Adrenal gland (tissue), 9 donors: ENCODE measurements at regions not wholly inside any gene's neighbourhood (a gene's known extent, or its start where the extent isn't known, plus 50 kb on each side); places are given as distances from the start of the nearest gene placed in this dataset.

ENCODE experiments used
- DNase-seq, 7 donors: peaks; one replicate each; pipeline ENCODE4 v3.0.0-alpha.2; 2019 to 2020
- H3K27ac ChIP-seq, 5 donors: fragments of 200-600 bp; sonication (generic) in 4 of 5; 1 replicate in 3 of 5; 2 replicates in 2 of 5; pipeline versions ENCODE4 v1.5.1 to v1.8.0; 2016 to 2020; ENCODE audit warnings: mild to moderate bottlenecking in 1 of 5
- H3K27me3 ChIP-seq: fragments of 200-600 bp; 2 replicates; pipeline ENCODE4 v1.8.0; 2021
- H3K36me3 ChIP-seq, 2 donors: fragments of 200-600 bp; replicated peaks in 1 of 2; 1 replicate in 1 of 2; 2 replicates in 1 of 2; pipeline versions ENCODE4 v1.5.1 to v1.8.0; 2018 to 2022
- H3K4me1 ChIP-seq, 2 donors: fragments of 200-600 bp; replicated peaks in 1 of 2; 1 replicate in 1 of 2; 2 replicates in 1 of 2; pipeline versions ENCODE4 v1.5.1 to v1.8.0; 2018 to 2021
- H3K4me3 ChIP-seq, 4 donors: fragments of 200-600 bp; sonication (generic) in 3 of 4; one replicate each; pipeline ENCODE4 v1.5.1; 2016 to 2018
- H3K9me3 ChIP-seq, 3 donors: fragments of 200-600 bp; sonication (generic) in 1 of 3; replicated peaks in 1 of 3; 1 replicate in 2 of 3; 2 replicates in 1 of 3; pipeline versions ENCODE4 v1.5.1 to v1.8.0; 2016 to 2021
- CTCF ChIP-seq, 6 experiments: fragments of 450-650 bp in 4 of 6; fragments of 200-600 bp in 2 of 6; sonication (generic) in 1 of 6; IDR thresholded peaks; 1 replicate in 5 of 6; 2 replicates in 1 of 6; pipeline versions ENCODE4 v1.5.1 to v1.8.0; 2016 to 2021; ENCODE audit warnings: antibody characterized with exemption in 6 of 6, mild to moderate bottlenecking in 2 of 6, moderate library complexity in 1 of 6
- POLR2A ChIP-seq, 2 donors: fragments of 450-650 bp; IDR thresholded peaks; one replicate each; pipeline ENCODE4 v1.6.1; 2017; ENCODE audit warnings: antibody characterized with exemption in 2 of 2, mild to moderate bottlenecking in 2 of 2, moderate library complexity in 1 of 2
- WGBS, 4 donors: extraction: QIAGEN DNeasy Blood & Tissue Kit in 2 of 4; methylation state at CpG; one replicate each; pipeline versions ENCODE4 v1.1.5 to v1.1.7; 2013 to 2017; 5-methylcytosine and 5-hydroxymethylcytosine counted together
- intact Hi-C, 2 donors: fragments of 100-400 bp; cut with DNase I; formaldehyde crosslinking; loops; one replicate each; pipeline versions ENCODE4 v1.14.1 to v1.15.0; 2022 to 2023
- donor health status: healthy with polysubstance abuse.
- donor health status: Bipolar disorder and iron deficiency.
- donor health status: DM: yes; HTN: yes; CAD: no.
- donor health status: DM: no; HTN: no; CAD: no.
- donor health status: DM: no; HTN: no; CAD: no.

- H3K27me3 ChIP-seq = no peaks in the 10 kb centered on the region
- TF ChIP-seq POLR2A (IDR thresholded peaks at IDR 0.05) (no peak), CTCF (IDR thresholded peaks at IDR 0.05) (no peak)
Measured at GRCh38 chr12:67155863-67156262, 113.3 kb upstream of the CAND1 start.

DNA sequence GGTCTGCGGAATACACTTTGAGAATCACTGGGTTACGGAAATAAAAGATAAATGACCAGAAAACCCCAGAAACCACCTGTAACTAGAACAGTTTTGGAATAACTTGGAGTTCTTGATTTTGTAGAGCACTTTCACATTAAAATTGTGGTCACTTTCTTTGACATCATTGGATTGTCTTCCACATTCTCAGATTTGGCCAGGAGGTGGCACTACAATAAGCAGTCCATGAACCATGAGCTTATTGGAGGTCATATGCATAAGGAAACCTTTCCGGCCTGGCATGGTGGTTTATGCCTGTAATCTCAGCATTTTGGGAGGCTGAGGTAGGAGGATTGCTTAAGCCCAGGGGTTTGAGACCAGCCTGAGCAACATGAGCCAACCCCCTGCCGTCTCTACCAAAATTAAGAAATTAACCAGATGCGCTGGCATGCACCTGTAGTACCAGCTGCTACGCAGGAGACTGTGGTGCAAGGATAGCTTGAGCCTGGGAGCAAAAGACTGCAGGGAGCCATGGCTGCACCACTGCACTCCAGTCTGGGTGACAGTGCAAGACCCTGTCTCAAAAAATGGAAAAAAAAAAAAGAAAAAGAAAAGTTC lies 107.7 kb upstream of the CAND1 start:
- Histone ChIP-seq H3K27ac (no peak overlapping the region), H3K4me3 (no peak overlapping the region), H3K4me1 (no peaks in the 10 kb centered on the region), H3K27me3 (no peaks in the 10 kb centered on the region), H3K36me3 (no peaks in the 10 kb centered on the region), H3K9me3 (no peaks in the 10 kb centered on the region)
- DNase-seq = peak; percentile 40 to 78 (median 60)
- TF ChIP-seq CTCF (IDR thresholded peaks at IDR 0.05) (peak; percentile 50 to 72 (median 60)), POLR2A (IDR thresholded peaks at IDR 0.05) (no peak)
- 78 to 82% (median 80%) methylated on average over 6 of the region's 6 CpGs for WGBS, 4 donors
- intact Hi-C loops = loop anchor here in 1 of 2 donors (5.0 kb wide), 1 partner anchor 61 kb away; no protein-coding TSS in a partner anchor

More at GRCh38 chr12:67155863-67156262, 113.3 kb upstream of the CAND1 start:
- intact Hi-C loops = no loop called here
- peak in 5 of 7 donors; percentile 23 to 50 (median 26) for DNase-seq
- no peaks in the 10 kb centered on the region for H3K9me3 ChIP-seq
- 38 to 58% (median 45%) methylated on average over 4 of the region's 4 CpGs for WGBS, 4 donors
- no peak overlapping the region for H3K4me3 ChIP-seq
- no peaks in the 10 kb centered on the region for H3K4me1 ChIP-seq
- H3K36me3 ChIP-seq = no peaks in the 10 kb centered on the region
- no peak overlapping the region for H3K27ac ChIP-seq

- Histone ChIP-seq H3K4me1 (peaks cover 4 to 5% of the 10 kb centered on the region in 2 donors), H3K27ac (no peak overlapping the region), H3K36me3 (no peaks in the 10 kb centered on the region), H3K4me3 (no peak overlapping the region), H3K27me3 (no peaks in the 10 kb centered on the region), H3K9me3 (no peaks in the 10 kb centered on the region)
- intact Hi-C loops = no loop called here
- WGBS, 4 donors = 66 to 72% (median 67%) methylated on average over 2 of the region's 2 CpGs
- DNase-seq = no peak
- no peak for TF ChIP-seq CTCF (IDR thresholded peaks at IDR 0.05)
- no peak for TF ChIP-seq POLR2A (IDR thresholded peaks at IDR 0.05)
Measured at GRCh38 chr12:67173258-67173657, 95.9 kb upstream of the CAND1 start.

- H3K36me3 ChIP-seq = no peaks in the 10 kb centered on the region
- no peak for TF ChIP-seq POLR2A (IDR thresholded peaks at IDR 0.05)
- TF ChIP-seq CTCF (IDR thresholded peaks at IDR 0.05) = no peak
- no peak for DNase-seq
- intact Hi-C loops = no loop called here
- WGBS, 4 donors = 70 to 87% (median 75%) methylated on average over 2 of the region's 2 CpGs
- no peak overlapping the region for H3K27ac ChIP-seq
- H3K9me3 ChIP-seq = no peaks in the 10 kb centered on the region
- H3K27me3 ChIP-seq = no peaks in the 10 kb centered on the region
- no peak overlapping the region for H3K4me3 ChIP-seq
- H3K4me1 ChIP-seq = no peaks in the 10 kb centered on the region
Measured at GRCh38 chr12:67182551-67182950, 86.6 kb upstream of the CAND1 start.
